Fibroblast of pulmonary artery (primary cell): ENCODE measurements at regions not wholly inside any gene's neighbourhood (a gene's known extent, or its start where the extent isn't known, plus 50 kb on each side); places are given as distances from the start of the nearest gene placed in this dataset.

Experiments used
- DNase-seq: peaks from one replicate; pipeline ENCODE4 v3.0.0-alpha.2; 2010; ENCODE audit warnings: low read depth
- H3K4me3 ChIP-seq: replicated peaks from 2 replicates; pipeline ENCODE4 v1.5.1; 2011; ENCODE audit warnings: low read depth, mild to moderate bottlenecking, control low read depth, low read length, moderate library complexity
- TF ChIP-seq, protein P1 (sequence below): IDR thresholded peaks from 2 replicates; pipeline ENCODE4 v1.5.1; 2011; ENCODE audit warnings: mild to moderate bottlenecking, control low read depth, low read length, inconsistent platforms; ENCODE audit errors: missing control alignments

DNA sequence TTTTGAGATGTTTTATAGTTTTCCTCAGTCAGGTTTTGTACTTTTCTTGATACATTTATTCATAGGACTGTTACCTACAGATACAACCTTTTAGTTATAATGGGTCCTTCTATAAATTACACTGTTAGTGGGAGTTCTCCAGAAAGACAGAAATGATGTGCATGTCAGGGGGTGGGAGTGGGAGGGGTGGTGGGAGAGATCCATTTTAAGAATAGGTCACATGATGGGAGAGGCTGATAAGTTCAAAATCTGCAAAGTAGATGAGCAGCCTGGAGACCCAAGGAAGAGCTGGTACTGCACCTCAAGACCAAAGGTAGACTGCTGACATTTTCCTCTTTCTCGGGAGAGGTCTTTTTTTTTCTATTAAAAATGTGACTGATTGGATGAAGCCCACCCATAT, 408.0 kb upstream of the GJE1 start:
- no peak overlapping the region for H3K4me3 ChIP-seq
- TF ChIP-seq, protein P1, sequence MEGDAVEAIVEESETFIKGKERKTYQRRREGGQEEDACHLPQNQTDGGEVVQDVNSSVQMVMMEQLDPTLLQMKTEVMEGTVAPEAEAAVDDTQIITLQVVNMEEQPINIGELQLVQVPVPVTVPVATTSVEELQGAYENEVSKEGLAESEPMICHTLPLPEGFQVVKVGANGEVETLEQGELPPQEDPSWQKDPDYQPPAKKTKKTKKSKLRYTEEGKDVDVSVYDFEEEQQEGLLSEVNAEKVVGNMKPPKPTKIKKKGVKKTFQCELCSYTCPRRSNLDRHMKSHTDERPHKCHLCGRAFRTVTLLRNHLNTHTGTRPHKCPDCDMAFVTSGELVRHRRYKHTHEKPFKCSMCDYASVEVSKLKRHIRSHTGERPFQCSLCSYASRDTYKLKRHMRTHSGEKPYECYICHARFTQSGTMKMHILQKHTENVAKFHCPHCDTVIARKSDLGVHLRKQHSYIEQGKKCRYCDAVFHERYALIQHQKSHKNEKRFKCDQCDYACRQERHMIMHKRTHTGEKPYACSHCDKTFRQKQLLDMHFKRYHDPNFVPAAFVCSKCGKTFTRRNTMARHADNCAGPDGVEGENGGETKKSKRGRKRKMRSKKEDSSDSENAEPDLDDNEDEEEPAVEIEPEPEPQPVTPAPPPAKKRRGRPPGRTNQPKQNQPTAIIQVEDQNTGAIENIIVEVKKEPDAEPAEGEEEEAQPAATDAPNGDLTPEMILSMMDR, result no peak
- no peak for DNase-seq

DNA sequence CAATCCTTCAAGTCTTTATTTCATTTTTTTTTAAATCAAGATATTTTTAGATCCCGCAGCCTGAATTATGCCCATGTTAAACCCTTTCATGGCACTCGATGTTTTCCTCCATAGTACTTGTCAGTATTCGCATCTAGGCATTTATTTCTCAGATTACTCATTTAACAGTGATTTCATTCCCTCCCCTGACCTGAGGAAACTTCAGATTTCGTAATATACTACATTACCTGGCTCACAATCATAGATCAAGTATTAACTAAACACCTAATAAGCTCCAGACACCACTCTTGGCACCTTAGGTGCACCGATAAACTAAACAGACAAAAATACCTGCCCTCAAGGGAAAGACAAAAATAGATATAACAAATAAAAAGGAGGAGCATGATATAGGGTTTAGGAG, 413.2 kb upstream of the GJE1 start:
- DNase-seq, result no peak
- H3K4me3 ChIP-seq, result no peak overlapping the region
- TF ChIP-seq, protein P1, result no peak

DNA sequence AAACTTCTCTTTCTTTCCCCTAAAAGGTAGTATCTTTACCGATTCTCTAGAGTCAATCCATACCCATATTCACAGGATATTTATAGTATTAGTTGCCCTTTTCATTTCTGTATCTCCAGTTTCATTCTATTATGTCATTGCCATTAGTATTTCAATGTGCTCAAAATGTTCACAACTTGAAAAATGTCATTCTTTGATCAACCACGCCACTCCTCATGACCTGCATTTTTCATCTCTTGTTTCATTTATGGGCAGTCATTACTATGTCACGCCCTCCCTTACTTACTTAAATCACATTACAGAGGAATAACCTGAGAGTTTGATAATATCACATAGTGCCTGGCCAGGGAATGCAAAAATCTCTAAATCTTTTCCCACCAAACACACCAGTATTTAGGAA, 427.3 kb upstream of the GJE1 start:
- no peak for DNase-seq
- TF ChIP-seq, protein P1, result no peak
- H3K4me3 ChIP-seq, result no peak overlapping the region

DNA sequence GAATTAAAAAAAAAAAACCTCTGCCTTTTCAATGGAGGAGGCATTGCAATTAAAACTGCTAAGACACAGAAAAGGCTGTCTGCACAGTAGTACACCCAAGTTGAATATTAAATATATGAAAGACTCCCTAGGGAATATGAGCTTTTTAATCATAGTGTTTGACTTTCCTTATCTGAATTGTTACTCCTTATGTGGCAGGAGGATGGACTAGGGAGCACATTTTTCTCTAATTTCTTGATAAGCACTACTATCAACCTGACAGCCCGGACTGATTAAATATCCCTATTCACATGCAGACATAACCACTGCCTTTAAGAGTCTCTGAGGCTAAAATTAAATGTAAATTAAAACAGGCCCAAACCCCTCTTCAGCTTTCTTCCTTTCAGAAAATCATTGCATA, 428.6 kb upstream of the GJE1 start:
- DNase-seq, result no peak
- TF ChIP-seq, protein P1, result no peak
- H3K4me3 ChIP-seq, result no peak overlapping the region

DNA sequence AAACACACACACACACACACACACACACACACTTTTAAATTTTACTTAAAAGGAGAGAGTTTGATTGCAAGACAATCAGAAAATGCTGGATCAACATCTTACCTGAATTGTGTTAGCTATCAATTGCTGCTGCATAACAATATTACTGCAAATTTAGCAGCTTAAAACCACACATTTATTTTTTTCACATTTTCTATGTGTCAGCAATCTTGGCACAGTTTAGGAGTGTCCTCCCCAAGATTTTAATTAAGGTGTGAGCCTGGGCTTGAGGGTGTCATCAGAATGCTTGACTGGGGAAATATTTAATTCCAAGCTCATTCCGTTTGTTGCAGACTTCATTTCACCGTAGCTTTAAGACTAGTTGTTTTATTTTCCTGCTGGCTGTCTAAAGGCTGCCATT, 431.0 kb upstream of the GJE1 start:
- no peak overlapping the region for H3K4me3 ChIP-seq
- TF ChIP-seq, protein P1, result no peak
- no peak for DNase-seq

DNA sequence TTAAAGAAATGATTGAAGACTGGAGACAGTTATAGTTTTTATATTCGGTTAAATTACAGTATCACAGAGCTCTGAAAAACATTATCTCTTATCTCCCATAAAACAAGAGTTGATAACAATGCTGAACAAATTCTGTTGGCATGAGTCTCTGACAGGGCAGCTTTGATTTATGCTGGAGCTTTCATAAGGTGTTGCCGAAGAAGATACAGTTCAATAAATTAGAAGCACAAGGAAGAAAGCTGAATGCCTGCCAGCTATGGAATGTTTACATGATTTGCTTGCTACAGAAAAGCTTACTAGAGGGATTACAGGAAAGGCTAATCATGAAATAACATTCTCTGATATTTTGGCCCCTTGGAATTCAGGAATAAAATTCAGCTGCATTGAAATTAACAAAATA, 431.9 kb upstream of the GJE1 start:
- no peak overlapping the region for H3K4me3 ChIP-seq
- DNase-seq, result peak; percentile 3
- TF ChIP-seq, protein P1, result no peak

DNA sequence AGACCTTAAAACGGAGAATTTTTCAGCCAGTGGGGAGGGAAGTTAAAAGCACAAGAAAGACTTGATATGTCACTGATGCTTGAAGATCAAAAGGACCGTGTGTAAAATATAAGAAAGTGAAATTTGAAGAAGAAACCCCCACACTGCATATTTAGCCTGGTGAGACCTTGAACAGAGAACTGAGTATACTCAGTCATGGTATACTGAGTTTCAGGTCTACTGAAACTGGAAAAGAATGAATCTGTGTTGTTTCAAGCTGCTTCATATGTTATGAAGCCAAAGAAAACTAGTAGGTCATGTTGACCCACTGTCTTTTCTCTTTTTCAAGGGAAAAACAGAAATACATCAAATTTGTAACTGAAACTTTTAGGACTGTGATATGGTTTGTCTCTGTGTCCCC, 443.8 kb upstream of the GJE1 start:
- H3K4me3 ChIP-seq, result no peak overlapping the region
- no peak for DNase-seq
- TF ChIP-seq, protein P1, result no peak
